GM12878 (cell line): ENCODE measurements at regions not wholly inside any gene's neighbourhood (a gene's known extent, or its start where the extent isn't known, plus 50 kb on each side); places are given as distances from the start of the nearest gene placed in this dataset.

Source experiments
- BHLHE40 ChIP-seq, 2 experiments: fragments of 450-650 bp in 1 of 2; IDR thresholded peaks; 2 replicates each; pipeline ENCODE4 v1.6.1; 2011 to 2017; ENCODE audit warnings: low read depth in 2 of 2, borderline replicate concordance in 1 of 2, improper control_type of control experiment in 1 of 2, low read length in 1 of 2, mild to moderate bottlenecking in 1 of 2
- CEBPZ ChIP-seq: fragments of 150-350 bp; IDR thresholded peaks from 2 replicates; pipeline ENCODE4 v1.6.1; 2016; ENCODE audit warnings: low read depth, low read length
- EZH2 ChIP-seq: IDR thresholded peaks from 2 replicates; pipeline ENCODE4 v1.6.1; 2012; ENCODE audit warnings: low read depth, mild to moderate bottlenecking, control low read depth, inconsistent platforms, low read length, borderline replicate concordance; ENCODE audit not compliant: control insufficient read depth
- IRF4 ChIP-seq: IDR thresholded peaks from 2 replicates; pipeline ENCODE4 v1.6.1; 2011; ENCODE audit warnings: low read depth, low read length
- KAT2A ChIP-seq: conservative IDR thresholded peaks from 2 replicates; pipeline ENCODE4 v1.6.1; 2011; ENCODE audit warnings: low read depth, low read length; ENCODE audit not compliant: control insufficient read depth
- NFIC ChIP-seq: IDR thresholded peaks from 2 replicates; pipeline ENCODE4 v1.6.1; 2012; ENCODE audit warnings: low read depth, mild to moderate bottlenecking, inconsistent platforms, low read length, moderate library complexity
- RB1 ChIP-seq: fragments of 450-650 bp; formaldehyde crosslinking; IDR thresholded peaks from 2 replicates; pipeline ENCODE4 v1.6.1; 2017; ENCODE audit warnings: mild to moderate bottlenecking, borderline replicate concordance
- RELA ChIP-seq: fragments of 450-650 bp; IDR thresholded peaks from 2 replicates; pipeline ENCODE4 v1.8.0; 2014; ENCODE audit warnings: borderline replicate concordance; ENCODE audit not compliant: partially characterized antibody
- RUNX3 ChIP-seq: IDR thresholded peaks from 2 replicates; pipeline ENCODE4 v1.6.1; 2012; ENCODE audit warnings: low read length, inconsistent platforms
- USF1 ChIP-seq: IDR thresholded peaks from 2 replicates; pipeline ENCODE4 v1.6.1; 2011; ENCODE audit warnings: borderline replicate concordance, low read depth, mild to moderate bottlenecking, moderate library complexity, mixed read lengths, low read length; ENCODE audit not compliant: insufficient read depth; ENCODE audit errors: extremely low read length
- WRNIP1 ChIP-seq: IDR thresholded peaks from 2 replicates; pipeline ENCODE4 v1.6.1; 2011; ENCODE audit warnings: low read depth, low read length, improper control_type of control experiment, borderline replicate concordance
- YY1 ChIP-seq: IDR thresholded peaks from 2 replicates; pipeline ENCODE4 v1.6.1; 2011; ENCODE audit warnings: low read depth, mild to moderate bottlenecking, low read length
- ZNF24 ChIP-seq: fragments of 450-650 bp; IDR thresholded peaks from 2 replicates; pipeline ENCODE4 v1.6.1; 2017; ENCODE audit warnings: antibody characterized with exemption, mild to moderate bottlenecking

- TF ChIP-seq CEBPZ (no peak), USF1 (no peak), RB1 (no peak), NFIC (no peak), RUNX3 (no peak), WRNIP1 (no peak), EZH2 (no peak), BHLHE40 (IDR thresholded peaks at IDR 0.05; ENCODE audit: borderline replicate concordance in 1 of 2, low read depth in 2 of 2, low read length in 1 of 2) (no peak), IRF4 (no peak), YY1 (no peak), KAT2A (no peak), RELA (no peak), ZNF24 (no peak)
- TF ChIP-seq, all 136 proteins: peak for 0
These were observed 85.8 kb downstream of the NUDT12 start (continued) for GRCh38 chr5:103476811-103477210.
